ENCODE measurements at regions not wholly inside any gene's neighbourhood (a gene's known extent, or its start where the extent isn't known, plus 50 kb on each side); places are given as distances from the start of the nearest gene placed in this dataset.
"Not testable (repeated sequence)": the region's sequence is repeated elsewhere in the genome, so short reads cannot be mapped to it uniquely, and the experiment has no call there.

DNA sequence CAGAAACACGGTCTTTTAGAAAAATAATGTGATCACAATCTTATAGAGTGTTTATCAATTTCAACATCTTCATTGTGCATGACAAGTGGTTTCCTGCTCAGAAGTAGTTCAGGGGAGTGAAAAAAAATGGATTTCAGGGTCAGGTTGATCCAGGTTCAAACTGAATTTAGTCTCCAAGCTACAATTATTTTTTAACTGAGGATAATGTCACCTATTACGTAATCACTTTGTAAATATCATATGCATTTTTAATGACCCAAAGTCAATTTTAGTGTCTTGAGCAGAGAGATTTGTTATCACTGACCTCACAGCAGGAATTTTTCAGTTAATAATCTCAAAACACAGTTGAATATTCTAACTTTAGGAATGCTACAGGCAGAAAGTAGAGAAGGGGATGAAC lies 627.2 kb upstream of the LUZP2 start:
- Histone ChIP-seq H3K9ac (ENCODE audit: low read length) (no peak overlapping the region), H3K36me3 (ENCODE audit: control insufficient read depth, insufficient read depth, low read length, severe bottlenecking) (no peaks in the 10 kb centered on the region), H3K4me3 (ENCODE audit: low read length) (no peak overlapping the region), H3K4me1 (ENCODE audit: control insufficient read depth, insufficient read depth, low read length) (no peaks in the 10 kb centered on the region), H3K9me3 (ENCODE audit: control insufficient read depth, low read length) (no peaks in the 10 kb centered on the region), H3K27me3 (replicated peaks; ENCODE audit: control insufficient read depth, insufficient read depth, low read length) (no peaks in the 10 kb centered on the region)
- DNase-seq (ENCODE audit: low read depth): no peak

DNA sequence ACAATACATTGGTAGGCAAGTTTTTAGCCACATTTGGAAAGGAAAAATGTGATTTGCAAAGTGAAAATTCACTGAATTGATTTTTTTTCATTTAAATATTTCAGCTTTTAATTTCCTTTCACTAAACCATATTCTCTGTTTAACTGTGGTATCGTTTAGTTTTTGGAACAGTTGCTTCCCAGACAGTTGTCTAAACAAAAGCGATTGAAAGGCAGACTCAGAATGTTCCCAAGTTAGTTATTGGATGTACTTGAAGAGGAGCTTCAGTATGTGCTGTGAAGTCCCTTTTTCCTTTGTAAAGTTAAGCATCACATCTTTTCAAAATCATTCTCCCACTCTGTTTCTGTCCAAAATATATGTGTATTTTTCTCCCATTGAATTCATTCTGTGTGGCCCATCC lies 623.4 kb upstream of the LUZP2 start:
- Histone ChIP-seq H3K27me3 (replicated peaks; ENCODE audit: control insufficient read depth, insufficient read depth, low read length) (no peaks in the 10 kb centered on the region), H3K36me3 (ENCODE audit: control insufficient read depth, insufficient read depth, low read length, severe bottlenecking) (no peaks in the 10 kb centered on the region), H3K9ac (ENCODE audit: low read length) (no peak overlapping the region), H3K4me3 (ENCODE audit: low read length) (no peak overlapping the region), H3K4me1 (ENCODE audit: control insufficient read depth, insufficient read depth, low read length) (no peaks in the 10 kb centered on the region), H3K9me3 (ENCODE audit: control insufficient read depth, low read length) (peaks cover 3% of the 10 kb centered on the region)
- DNase-seq (ENCODE audit: low read depth): no peak

DNA sequence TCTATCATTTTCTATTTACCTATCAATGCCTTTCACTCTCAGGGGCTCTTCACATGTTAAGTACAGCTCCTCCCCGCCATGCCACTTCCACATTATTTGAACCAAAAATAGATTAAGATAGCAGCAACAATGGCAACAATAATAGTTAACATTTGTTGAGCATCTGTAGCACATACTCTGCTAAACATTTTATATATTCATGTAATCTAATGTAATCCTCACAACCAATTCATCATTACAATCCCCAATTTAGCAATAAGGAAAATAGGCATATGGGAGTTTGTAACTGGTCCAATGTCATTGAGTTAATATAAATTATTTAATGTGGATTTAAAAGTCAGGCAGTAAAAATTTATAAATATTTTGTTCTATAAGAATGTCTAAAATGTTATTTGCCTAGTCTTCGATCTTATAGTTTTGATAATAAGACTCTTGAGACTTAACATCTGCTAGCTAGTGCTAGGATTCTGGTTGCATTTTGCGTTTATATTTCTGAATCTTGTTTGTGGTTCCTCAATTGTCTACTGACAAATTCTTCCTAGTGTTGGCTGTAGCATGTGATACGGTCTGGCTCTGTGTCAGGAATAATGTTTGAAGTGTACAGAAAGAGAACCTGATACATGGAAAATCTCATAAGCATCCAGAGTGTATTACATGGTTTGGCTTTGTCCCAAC lies 621.5 kb upstream of the LUZP2 start:
- Histone ChIP-seq H3K27me3 (replicated peaks; ENCODE audit: control insufficient read depth, insufficient read depth, low read length) (no peaks in the 10 kb centered on the region), H3K9me3 (ENCODE audit: control insufficient read depth, low read length) (peaks cover 12% of the 10 kb centered on the region), H3K36me3 (ENCODE audit: control insufficient read depth, insufficient read depth, low read length, severe bottlenecking) (no peaks in the 10 kb centered on the region)

DNA sequence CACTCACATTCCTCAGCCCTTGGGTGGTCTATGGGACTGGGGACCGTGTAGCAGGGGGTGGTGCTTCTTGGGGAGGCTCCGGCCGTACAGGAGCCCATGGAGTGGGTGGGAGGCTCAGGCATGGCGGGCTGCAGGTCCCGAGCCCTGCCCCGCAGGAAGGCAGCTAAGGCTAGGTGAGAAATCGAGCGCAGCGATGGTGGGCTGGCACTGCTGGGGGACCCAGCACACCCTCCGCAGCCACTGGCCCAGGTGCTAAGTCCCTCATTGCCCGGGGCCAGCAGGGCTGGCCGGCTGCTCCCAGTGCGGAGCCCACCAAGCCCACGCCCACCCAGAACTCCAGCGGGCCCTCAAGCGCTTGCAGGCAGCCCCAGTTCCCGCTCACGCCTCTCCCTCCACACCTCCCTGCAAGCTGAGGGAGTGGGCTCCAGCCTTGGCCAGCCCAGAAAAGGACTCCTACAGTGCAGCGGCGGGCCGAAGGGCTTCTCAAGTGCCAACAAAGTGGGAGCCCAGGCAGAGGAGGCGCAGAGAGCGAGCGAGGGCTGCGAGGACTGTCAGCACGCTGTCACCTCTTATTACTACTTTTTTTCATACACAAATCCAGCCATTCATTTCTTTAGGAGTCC lies 613.3 kb upstream of the LUZP2 start:
- not testable (repeated sequence) for H3K4me3 ChIP-seq (ENCODE audit: low read length); DNase-seq (ENCODE audit: low read depth); H3K9ac ChIP-seq (ENCODE audit: low read length); H3K36me3 ChIP-seq (ENCODE audit: control insufficient read depth, insufficient read depth, low read length, severe bottlenecking); H3K27me3 ChIP-seq (replicated peaks; ENCODE audit: control insufficient read depth, insufficient read depth, low read length); H3K4me1 ChIP-seq (ENCODE audit: control insufficient read depth, insufficient read depth, low read length); H3K9me3 ChIP-seq (ENCODE audit: control insufficient read depth, low read length)

More for the DNA sequence above, 621.5 kb upstream of the LUZP2 start:
- Histone ChIP-seq H3K4me3 (ENCODE audit: low read length) (no peak overlapping the region), H3K9ac (ENCODE audit: low read length) (no peak overlapping the region), H3K4me1 (ENCODE audit: control insufficient read depth, insufficient read depth, low read length) (no peaks in the 10 kb centered on the region)
- DNase-seq (ENCODE audit: low read depth): no peak

DNA sequence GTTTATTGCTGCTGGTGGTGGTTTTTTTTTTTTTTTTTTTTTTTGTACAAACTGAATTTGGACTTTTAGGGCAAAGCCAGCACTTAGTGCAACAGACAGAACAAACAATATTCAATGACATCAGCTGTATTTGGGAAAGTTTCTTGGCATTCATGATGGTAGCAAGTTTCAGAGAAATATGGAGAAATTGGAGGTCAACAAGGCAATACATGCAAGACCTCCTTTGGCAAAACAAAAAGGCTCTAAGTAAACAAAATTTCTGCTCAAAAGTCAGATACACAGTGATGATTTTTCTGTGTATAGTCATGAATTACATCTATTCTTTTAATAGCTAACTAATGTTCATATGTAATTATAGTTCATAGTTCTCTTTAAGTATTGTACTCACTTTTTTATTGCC lies 612.5 kb upstream of the LUZP2 start:
- Histone ChIP-seq H3K9me3 (ENCODE audit: control insufficient read depth, low read length) (peaks cover under 1% of the 10 kb centered on the region), H3K4me3 (ENCODE audit: low read length) (no peak overlapping the region), H3K36me3 (ENCODE audit: control insufficient read depth, insufficient read depth, low read length, severe bottlenecking) (no peaks in the 10 kb centered on the region), H3K9ac (ENCODE audit: low read length) (no peak overlapping the region), H3K27me3 (replicated peaks; ENCODE audit: control insufficient read depth, insufficient read depth, low read length) (no peaks in the 10 kb centered on the region), H3K4me1 (ENCODE audit: control insufficient read depth, insufficient read depth, low read length) (no peaks in the 10 kb centered on the region)
- no peak for DNase-seq (ENCODE audit: low read depth)

DNA sequence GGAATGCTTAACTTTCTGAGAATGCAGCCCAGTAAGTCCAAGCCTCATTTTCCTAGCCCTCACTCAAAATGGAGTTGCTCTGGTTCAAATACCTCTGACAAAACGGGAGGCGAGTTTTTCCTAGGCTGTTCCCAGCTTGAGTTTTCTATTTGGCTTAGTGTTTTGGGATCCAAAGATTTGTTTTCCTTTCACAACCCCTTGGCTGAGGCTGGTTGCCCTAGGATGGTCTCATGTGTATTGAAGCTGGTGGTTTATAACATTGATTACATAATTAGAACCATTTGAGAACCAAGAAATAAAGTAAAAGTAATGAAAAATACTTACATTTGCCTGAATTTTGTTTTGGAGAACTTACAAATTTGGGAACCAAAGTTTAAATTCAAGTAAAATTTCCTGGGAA lies 611.1 kb upstream of the LUZP2 start:
- Histone ChIP-seq H3K9me3 (ENCODE audit: control insufficient read depth, low read length) (no peaks in the 10 kb centered on the region), H3K36me3 (ENCODE audit: control insufficient read depth, insufficient read depth, low read length, severe bottlenecking) (no peaks in the 10 kb centered on the region)

DNA sequence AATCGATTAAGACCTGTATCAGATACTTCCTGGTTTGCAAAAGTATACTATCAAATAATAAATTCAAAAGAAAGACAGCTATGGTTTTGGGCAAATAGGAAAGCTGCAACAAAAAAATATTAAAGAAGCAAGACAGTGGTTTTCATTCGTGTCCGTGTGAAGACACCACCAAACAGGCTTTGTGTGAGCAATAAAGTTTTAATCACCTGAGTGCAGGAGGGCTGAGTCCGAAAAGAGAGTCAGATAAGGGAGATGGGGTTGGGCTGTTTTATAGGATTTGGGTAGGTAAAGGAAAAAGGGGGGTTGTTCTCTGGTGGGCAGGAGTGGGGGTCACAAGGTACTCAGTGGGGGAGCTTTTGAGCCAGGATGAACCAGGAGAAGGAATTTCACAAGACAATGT lies 609.7 kb upstream of the LUZP2 start:
- not testable (repeated sequence) for H3K36me3 ChIP-seq (ENCODE audit: control insufficient read depth, insufficient read depth, low read length, severe bottlenecking); H3K9ac ChIP-seq (ENCODE audit: low read length); H3K9me3 ChIP-seq (ENCODE audit: control insufficient read depth, low read length); DNase-seq (ENCODE audit: low read depth); H3K4me1 ChIP-seq (ENCODE audit: control insufficient read depth, insufficient read depth, low read length); H3K27me3 ChIP-seq (replicated peaks; ENCODE audit: control insufficient read depth, insufficient read depth, low read length); H3K4me3 ChIP-seq (ENCODE audit: low read length)

More for the DNA sequence above, 611.1 kb upstream of the LUZP2 start:
- H3K4me3 ChIP-seq (ENCODE audit: low read length): no peak overlapping the region
- no peak overlapping the region for H3K9ac ChIP-seq (ENCODE audit: low read length)
- no peak for DNase-seq (ENCODE audit: low read depth)
- H3K27me3 ChIP-seq (replicated peaks; ENCODE audit: control insufficient read depth, insufficient read depth, low read length): no peaks in the 10 kb centered on the region
- H3K4me1 ChIP-seq (ENCODE audit: control insufficient read depth, insufficient read depth, low read length): no peaks in the 10 kb centered on the region

DNA sequence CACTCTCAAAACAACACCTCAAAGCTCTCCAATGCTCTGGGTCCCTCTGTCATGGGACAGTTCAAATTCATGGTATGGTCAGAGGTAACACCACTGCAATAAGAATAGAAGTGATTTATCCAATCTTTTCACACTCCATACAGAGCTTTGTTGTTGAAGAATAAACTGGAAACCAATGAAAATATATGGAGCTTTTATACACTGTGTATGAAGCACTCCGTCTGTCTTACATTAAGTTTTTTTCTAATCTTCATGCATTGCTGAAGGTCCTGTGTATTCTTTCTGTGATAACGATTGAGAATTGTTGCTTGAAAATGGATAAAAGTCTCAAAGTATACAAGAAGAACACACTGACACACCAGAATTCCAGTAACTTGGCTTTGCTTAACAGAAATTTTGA lies 603.7 kb upstream of the LUZP2 start:
- DNase-seq (ENCODE audit: low read depth): no peak
- H3K4me3 ChIP-seq (ENCODE audit: low read length): no peak overlapping the region
- H3K36me3 ChIP-seq (ENCODE audit: control insufficient read depth, insufficient read depth, low read length, severe bottlenecking): no peaks in the 10 kb centered on the region
- no peaks in the 10 kb centered on the region for H3K9me3 ChIP-seq (ENCODE audit: control insufficient read depth, low read length)
- peaks cover 14% of the 10 kb centered on the region for H3K4me1 ChIP-seq (ENCODE audit: control insufficient read depth, insufficient read depth, low read length)
- no peak overlapping the region for H3K9ac ChIP-seq (ENCODE audit: low read length)
- H3K27me3 ChIP-seq (replicated peaks; ENCODE audit: control insufficient read depth, insufficient read depth, low read length): no peaks in the 10 kb centered on the region

DNA sequence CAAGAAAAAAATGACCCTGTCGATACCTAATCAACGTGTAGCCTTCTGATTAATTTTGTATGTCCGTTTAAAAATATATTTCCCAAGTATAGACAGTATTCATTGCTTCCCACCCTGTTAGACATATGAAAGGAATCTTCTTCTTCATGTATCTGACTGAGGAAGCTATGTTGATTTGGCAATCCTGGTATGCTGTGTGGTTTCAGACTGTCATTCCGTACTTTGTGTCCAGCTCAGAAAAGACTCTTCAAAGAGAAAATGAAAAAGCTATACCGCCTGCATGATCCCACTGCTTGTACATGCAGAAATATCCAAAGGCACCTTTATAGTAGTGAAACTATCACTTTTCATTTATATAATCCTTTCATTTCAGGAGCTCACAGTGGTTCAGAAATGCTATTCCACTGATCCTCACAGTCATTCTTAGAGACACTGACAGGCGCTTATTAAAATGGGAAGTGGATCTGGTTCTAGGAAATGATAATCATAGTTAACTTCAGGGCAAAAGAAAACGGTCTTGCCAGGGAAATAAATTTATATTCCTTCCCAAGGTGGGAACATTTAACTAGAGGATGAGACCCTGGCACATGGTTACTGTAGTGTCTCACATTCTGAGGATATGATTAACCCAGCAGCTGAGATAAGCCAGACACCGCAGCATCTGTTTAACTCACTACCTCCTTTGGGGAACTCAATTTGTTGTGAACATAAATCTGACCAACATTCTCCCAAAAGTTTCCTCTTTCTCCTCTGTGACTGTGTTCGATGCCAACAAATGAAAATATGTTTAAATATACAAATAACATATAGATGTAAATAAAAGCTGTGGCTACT lies 599.2 kb upstream of the LUZP2 start:
- H3K27me3 ChIP-seq (replicated peaks; ENCODE audit: control insufficient read depth, insufficient read depth, low read length): no peaks in the 10 kb centered on the region
- H3K36me3 ChIP-seq (ENCODE audit: control insufficient read depth, insufficient read depth, low read length, severe bottlenecking): no peaks in the 10 kb centered on the region
- H3K4me3 ChIP-seq (ENCODE audit: low read length): peak overlapping the region; percentile 59
- no peaks in the 10 kb centered on the region for H3K9me3 ChIP-seq (ENCODE audit: control insufficient read depth, low read length)
- peaks cover 14% of the 10 kb centered on the region for H3K4me1 ChIP-seq (ENCODE audit: control insufficient read depth, insufficient read depth, low read length)
- H3K9ac ChIP-seq (ENCODE audit: low read length): peak overlapping the region; percentile 60
- peak; percentile 88 for DNase-seq (ENCODE audit: low read depth)

DNA sequence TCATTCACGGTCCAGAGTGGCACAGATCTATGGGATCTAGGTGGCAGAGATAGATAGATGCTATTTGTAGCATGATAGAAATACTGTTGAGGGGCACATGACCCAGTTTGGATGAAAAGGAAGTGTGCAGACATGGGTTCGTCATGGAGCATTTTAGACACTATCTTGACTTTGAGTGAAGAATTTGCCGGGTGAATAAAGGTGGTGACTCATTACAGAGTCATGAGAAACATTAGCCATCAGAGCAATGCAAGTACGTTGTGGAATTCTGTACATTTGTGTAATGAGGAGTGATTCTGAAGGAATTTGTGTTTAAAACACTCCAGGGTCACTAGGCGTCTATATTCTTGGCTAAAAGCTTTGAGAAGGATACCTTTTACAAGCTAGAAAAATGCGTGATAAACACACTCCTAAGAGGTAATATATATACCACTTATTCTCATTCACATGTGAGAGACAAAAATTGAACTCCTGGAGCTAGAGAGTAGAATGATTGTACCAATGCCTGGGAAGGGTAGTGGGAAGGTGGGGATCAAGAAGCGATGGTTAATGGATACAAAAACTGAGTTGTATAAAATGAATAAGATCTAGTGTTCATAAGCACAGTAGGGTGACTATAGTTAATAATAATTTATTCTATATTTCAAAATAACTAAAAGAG lies 593.7 kb upstream of the LUZP2 start:
- Histone ChIP-seq H3K9me3 (ENCODE audit: control insufficient read depth, low read length) (no peaks in the 10 kb centered on the region), H3K27me3 (replicated peaks; ENCODE audit: control insufficient read depth, insufficient read depth, low read length) (no peaks in the 10 kb centered on the region), H3K9ac (ENCODE audit: low read length) (no peak overlapping the region), H3K4me1 (ENCODE audit: control insufficient read depth, insufficient read depth, low read length) (peaks cover 7% of the 10 kb centered on the region), H3K4me3 (ENCODE audit: low read length) (no peak overlapping the region), H3K36me3 (ENCODE audit: control insufficient read depth, insufficient read depth, low read length, severe bottlenecking) (no peaks in the 10 kb centered on the region)
- DNase-seq (ENCODE audit: low read depth): peak; percentile 81

DNA sequence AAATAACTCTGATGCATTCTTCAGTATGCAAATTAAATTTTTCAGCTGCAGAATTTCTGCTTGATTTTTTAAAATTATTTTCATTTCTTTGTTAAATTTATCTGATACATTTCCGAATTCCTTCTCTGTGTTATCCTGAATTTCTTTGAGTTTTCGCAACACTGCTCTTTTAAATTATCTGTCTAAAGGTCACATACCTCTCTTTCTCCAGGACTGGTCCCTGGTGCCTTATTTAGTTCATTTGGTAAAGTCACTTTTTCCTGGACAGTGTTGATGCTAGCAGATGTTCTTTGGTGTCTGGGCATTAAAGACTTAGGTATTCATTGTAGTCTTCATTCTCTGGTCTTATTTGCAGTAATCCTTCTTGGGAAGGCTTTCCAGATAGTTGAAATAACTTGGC lies 577.4 kb upstream of the LUZP2 start:
- H3K9me3 ChIP-seq (ENCODE audit: control insufficient read depth, low read length): no peaks in the 10 kb centered on the region

More for the DNA sequence above, 577.4 kb upstream of the LUZP2 start:
- DNase-seq (ENCODE audit: low read depth): peak; percentile 48
- H3K4me1 ChIP-seq (ENCODE audit: control insufficient read depth, insufficient read depth, low read length): peaks cover 12% of the 10 kb centered on the region
- H3K27me3 ChIP-seq (replicated peaks; ENCODE audit: control insufficient read depth, insufficient read depth, low read length): no peaks in the 10 kb centered on the region
- H3K9ac ChIP-seq (ENCODE audit: low read length): no peak overlapping the region
- H3K4me3 ChIP-seq (ENCODE audit: low read length): no peak overlapping the region
- H3K36me3 ChIP-seq (ENCODE audit: control insufficient read depth, insufficient read depth, low read length, severe bottlenecking): no peaks in the 10 kb centered on the region
